Epithelial cell of prostate (primary cell): ENCODE measurements at regions not wholly inside any gene's neighbourhood (a gene's known extent, or its start where the extent isn't known, plus 50 kb on each side); places are given as distances from the start of the nearest gene placed in this dataset.
"Not testable (repeated sequence)": the region's sequence is repeated elsewhere in the genome, so short reads cannot be mapped to it uniquely, and the experiment has no call there.

ENCODE experiments used
- DNase-seq: peaks from one replicate; pipeline ENCODE4 v3.0.0-alpha.2; 2011; ENCODE audit warnings: low read depth, low spot score
- H3K27ac ChIP-seq: fragments of 450-650 bp; 2 replicates; pipeline ENCODE4 v1.5.1; 2017; ENCODE audit warnings: mild to moderate bottlenecking

DNA sequence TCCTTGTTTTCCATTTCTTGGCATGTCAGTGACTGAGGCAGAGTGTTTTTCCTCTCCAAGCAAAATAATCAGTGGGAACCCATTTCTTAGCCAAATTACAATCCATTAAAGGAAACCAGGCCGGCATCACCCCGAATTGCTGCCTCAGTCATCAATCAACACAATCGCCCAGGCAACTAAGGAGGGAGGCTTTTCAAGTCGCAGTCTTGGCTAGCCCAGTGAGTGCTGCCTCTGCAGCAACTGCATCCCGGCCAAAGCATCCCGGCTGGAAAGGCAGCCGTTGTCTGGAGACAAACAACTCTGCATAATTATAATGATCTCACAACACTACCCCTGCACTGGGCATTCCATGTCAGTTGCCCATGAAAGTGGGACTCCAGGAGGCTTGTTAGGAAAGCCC, 213.5 kb upstream of the PRICKLE2 start:
- H3K27ac ChIP-seq = no peak overlapping the region
- DNase-seq = no peak

DNA sequence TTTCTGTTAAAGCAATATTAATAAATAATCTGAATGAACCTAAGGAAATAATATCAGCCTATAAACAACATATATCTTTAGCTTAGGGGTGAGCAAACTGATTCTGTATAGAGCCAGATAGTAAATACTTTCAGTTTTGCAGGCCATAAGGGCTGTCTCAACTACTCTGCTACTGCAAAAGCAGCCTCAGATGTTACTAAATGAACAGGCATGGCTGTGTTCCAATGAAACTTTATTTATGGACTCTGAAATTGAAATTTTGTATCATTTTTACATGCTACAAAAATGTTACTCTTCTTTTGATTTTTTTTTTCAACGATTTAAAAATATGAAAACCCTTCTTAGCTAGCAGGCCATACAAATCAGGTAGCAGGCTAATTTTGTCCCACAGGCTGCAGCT, 212.8 kb upstream of the PRICKLE2 start:
- DNase-seq = no peak
- no peak overlapping the region for H3K27ac ChIP-seq

DNA sequence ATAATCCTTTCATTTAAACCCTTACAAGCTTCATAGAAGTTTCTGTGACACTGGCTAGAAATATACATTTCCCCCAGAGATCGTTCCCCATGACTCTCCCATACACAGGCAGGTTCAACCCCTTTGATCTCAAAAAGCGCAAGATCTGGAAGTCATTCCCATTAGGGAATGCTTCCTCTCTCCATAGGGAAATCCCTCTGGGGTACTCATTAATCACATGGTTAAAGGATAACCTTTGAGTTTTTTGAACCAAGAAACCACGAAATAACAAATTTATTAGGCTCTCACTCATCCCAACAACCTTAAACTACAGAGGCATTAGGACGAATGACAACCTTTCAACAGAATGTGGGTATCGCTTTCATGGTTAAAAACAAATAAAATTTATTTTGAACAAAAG, 211.9 kb upstream of the PRICKLE2 start:
- DNase-seq = no peak
- no peak overlapping the region for H3K27ac ChIP-seq

GRCh38 chr3:64435023-64435422, 209.8 kb upstream of the PRICKLE2 start:
- not testable (repeated sequence) for DNase-seq, H3K27ac ChIP-seq

- DNase-seq = no peak
- no peak overlapping the region for H3K27ac ChIP-seq
Observed at GRCh38 chr3:64432870-64433269, 207.6 kb upstream of the PRICKLE2 start.

GRCh38 chr3:64431526-64432091, 206.3 kb upstream of the PRICKLE2 start:
- no peak overlapping the region for H3K27ac ChIP-seq
- DNase-seq = no peak

DNA sequence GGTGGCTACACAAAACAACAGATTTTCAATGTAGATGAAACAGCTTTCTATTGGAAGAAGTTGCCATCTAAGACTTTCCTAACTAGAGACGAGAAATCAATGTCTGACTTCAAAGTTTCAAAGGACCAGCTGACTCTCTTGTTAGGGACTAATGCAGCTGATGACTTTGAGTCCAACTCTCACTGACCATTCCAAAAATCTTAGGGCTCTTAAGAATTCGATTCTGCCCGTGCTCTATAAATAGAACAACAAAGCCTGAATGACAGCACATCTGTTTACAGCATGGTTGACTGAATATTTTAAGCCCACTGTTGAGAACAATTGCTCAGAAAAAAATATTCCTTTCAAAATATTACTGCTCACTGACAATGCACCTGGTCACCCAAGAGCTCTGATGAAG, 202.4 kb upstream of the PRICKLE2 start:
- no peak overlapping the region for H3K27ac ChIP-seq
- DNase-seq = no peak

DNA sequence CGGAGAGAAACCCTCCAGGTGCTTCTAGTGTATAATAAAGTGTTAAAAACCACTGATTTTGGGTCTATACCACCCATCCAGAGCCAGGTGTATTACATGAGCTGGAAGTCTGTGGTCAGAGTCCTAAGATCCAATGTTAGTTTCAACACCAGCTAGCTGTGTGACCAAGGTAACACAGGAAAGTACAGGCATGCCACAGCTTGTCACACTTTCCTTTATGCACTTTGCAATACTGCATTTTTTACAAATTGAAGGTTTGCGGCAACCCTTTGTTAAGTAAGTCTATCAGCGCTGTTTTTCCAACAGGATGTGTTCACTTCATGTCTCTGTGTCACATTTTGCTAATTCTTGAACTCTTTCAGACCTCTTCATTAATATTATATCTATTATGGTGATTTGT, 201.3 kb upstream of the PRICKLE2 start:
- H3K27ac ChIP-seq = no peak overlapping the region
- peak; percentile 41 for DNase-seq

DNA sequence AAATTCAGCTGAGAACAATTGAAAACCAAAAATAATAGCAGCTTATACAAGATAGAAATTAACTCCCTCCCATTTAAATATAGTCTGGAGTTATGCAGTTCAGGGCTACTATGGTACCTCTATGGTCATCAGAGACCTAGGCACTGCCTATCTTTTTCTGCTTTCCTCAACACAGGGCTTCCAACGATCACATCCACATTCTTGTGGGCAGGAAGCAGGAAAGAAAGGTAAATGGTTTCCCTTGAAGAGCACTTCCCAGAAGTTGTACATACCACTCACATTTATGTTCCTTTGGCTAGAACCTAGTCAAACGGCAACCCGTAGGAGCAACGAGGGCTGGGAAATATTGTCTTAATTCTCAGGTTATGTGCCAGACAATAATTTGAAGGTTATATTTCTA, 197.7 kb upstream of the PRICKLE2 start:
- no peak overlapping the region for H3K27ac ChIP-seq

GRCh38 chr3:64422192-64422591, 196.9 kb upstream of the PRICKLE2 start:
- no peak overlapping the region for H3K27ac ChIP-seq
- DNase-seq = no peak

More for the DNA sequence above, 197.7 kb upstream of the PRICKLE2 start:
- DNase-seq = no peak

GRCh38 chr3:64417816-64418215, 192.6 kb upstream of the PRICKLE2 start:
- no peak overlapping the region for H3K27ac ChIP-seq
- no peak for DNase-seq

- DNase-seq = no peak
- H3K27ac ChIP-seq = no peak overlapping the region
Observed at GRCh38 chr3:64414043-64414442, 188.8 kb upstream of the PRICKLE2 start.

DNA sequence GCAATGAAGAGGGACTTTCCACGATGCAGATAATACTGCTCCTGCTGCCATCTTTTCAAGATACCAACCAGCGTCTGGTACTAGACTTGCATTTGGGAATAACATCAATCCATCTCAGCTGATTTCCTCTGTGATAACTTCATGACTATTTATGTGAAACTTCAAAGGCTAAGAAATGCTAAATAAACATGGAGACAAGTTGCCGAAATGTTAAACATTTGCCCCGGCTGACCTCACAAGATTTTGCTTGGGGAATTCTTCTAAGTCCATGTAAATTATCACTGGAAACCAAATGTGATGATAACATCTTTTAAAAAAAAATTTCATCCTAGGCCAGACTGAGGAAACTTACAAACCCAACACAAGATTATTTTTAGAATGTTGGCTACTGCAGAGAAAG, 185.8 kb upstream of the PRICKLE2 start:
- H3K27ac ChIP-seq = no peak overlapping the region
- DNase-seq = no peak

DNA sequence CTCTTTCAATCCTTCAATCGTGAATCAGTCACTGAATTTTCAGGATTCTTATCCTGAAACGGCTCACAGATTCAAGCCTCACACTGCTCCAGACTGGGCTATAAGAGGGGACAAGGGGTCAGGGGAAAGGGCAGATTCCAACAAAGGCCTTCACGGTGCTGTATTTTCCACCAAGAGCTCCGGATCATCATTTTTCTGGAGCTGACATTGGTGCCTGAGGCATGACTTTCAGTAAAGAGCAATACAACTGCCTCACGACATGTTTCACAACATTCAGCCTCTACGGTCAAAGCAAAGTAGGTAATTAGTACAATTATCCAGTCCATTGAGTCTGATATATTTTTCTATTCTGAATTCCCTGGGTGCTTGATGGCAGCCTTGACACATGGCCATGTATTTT, 185.0 kb upstream of the PRICKLE2 start:
- DNase-seq = no peak
- H3K27ac ChIP-seq = no peak overlapping the region

GRCh38 chr3:64408770-64409169, 183.5 kb upstream of the PRICKLE2 start:
- H3K27ac ChIP-seq = no peak overlapping the region
- DNase-seq = no peak

GRCh38 chr3:64406271-64406670, 181.0 kb upstream of the PRICKLE2 start:
- H3K27ac ChIP-seq = no peak overlapping the region
- DNase-seq = no peak

DNA sequence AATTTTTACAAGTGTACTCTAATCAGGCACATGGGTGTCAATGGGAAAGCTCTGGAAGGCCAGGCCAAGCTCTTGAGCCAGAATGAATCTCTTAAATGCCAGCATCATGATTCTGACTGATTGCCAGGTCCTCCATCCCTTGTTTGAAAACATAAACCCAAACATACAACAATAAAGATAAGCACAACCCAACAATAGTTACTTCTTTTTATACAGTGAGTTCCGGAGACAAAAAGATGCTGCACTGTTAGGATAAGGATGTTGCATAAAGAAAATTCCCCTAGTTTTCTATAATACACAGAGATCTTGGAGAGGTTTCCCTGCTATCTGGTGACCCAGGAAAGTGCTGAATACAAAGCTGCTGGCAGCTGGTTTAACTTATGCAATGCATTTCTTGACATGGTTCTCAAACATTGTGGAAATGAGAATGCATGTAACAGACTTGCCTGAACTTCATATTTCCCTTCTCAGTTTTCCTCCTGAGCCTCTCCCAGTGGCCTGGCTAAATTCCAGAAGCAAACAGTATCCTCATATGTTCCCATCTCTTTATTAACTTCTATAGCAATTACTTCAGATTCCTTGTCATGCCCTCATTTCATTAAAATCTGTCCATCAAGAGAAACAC, 180.1 kb upstream of the PRICKLE2 start:
- no peak for DNase-seq
- H3K27ac ChIP-seq = no peak overlapping the region

GRCh38 chr3:64400706-64401105, 175.4 kb upstream of the PRICKLE2 start:
- no peak for DNase-seq
- H3K27ac ChIP-seq = no peak overlapping the region

GRCh38 chr3:64399205-64399800, 174.0 kb upstream of the PRICKLE2 start:
- H3K27ac ChIP-seq = no peak overlapping the region
- DNase-seq = no peak

GRCh38 chr3:64398476-64398875, 173.2 kb upstream of the PRICKLE2 start:
- H3K27ac ChIP-seq = no peak overlapping the region
- no peak for DNase-seq

- H3K27ac ChIP-seq = no peak overlapping the region
- no peak for DNase-seq
Observed at GRCh38 chr3:64398006-64398405, 172.7 kb upstream of the PRICKLE2 start.

GRCh38 chr3:64397573-64397972, 172.3 kb upstream of the PRICKLE2 start:
- DNase-seq = no peak
- H3K27ac ChIP-seq = no peak overlapping the region
